Endodermal cell (in vitro differentiated cells): ENCODE measurements at regions not wholly inside any gene's neighbourhood (a gene's known extent, or its start where the extent isn't known, plus 50 kb on each side); places are given as distances from the start of the nearest gene placed in this dataset.
"Not testable (repeated sequence)": the region's sequence is repeated elsewhere in the genome, so short reads cannot be mapped to it uniquely, and the experiment has no call there.

Experiments
- DNase-seq: peaks from one replicate; pipeline ENCODE4 v3.0.0-alpha.2; 2017
- H3K27ac ChIP-seq: 2 replicates; pipeline ENCODE4 v1.5.1; 2013; ENCODE audit warnings: mild to moderate bottlenecking, low read depth, low read length, moderate library complexity
- H3K27me3 ChIP-seq: 2 replicates; pipeline ENCODE4 v1.6.1; 2013; ENCODE audit warnings: mild to moderate bottlenecking, low read length, moderate library complexity; ENCODE audit not compliant: insufficient read depth, control insufficient read depth, poor library complexity, severe bottlenecking
- H3K36me3 ChIP-seq: 2 replicates; pipeline ENCODE4 v1.7.0; 2013; ENCODE audit warnings: mild to moderate bottlenecking, low read length, moderate library complexity; ENCODE audit not compliant: control insufficient read depth, insufficient read depth
- H3K4me1 ChIP-seq: one replicate; pipeline ENCODE4 v1.7.0; 2013; ENCODE audit warnings: low read length; ENCODE audit not compliant: control insufficient read depth, insufficient read depth
- H3K4me3 ChIP-seq: 2 replicates; pipeline ENCODE4 v1.5.1; 2013; ENCODE audit warnings: mild to moderate bottlenecking, low read length, moderate library complexity
- H3K9ac ChIP-seq: 2 replicates; pipeline ENCODE4 v1.6.1; 2013; ENCODE audit warnings: mild to moderate bottlenecking, low read length, moderate library complexity; ENCODE audit not compliant: poor library complexity, severe bottlenecking; ENCODE audit errors: extremely low read depth
- H3K9me3 ChIP-seq: 2 replicates; pipeline ENCODE4 v1.6.1; 2013; ENCODE audit warnings: mild to moderate bottlenecking, low read length, moderate library complexity; ENCODE audit not compliant: control insufficient read depth
- H3K27ac Mint-ChIP-seq: 2 replicates; pipeline ENCODE4 v1.8.0; 2020; ENCODE audit warnings: mixed read lengths
- H3K27me3 Mint-ChIP-seq: 2 replicates; pipeline ENCODE4 v1.8.0; 2021; ENCODE audit warnings: mild to moderate bottlenecking, mixed read lengths; ENCODE audit not compliant: insufficient read depth
- H3K36me3 Mint-ChIP-seq: 2 replicates; pipeline ENCODE4 v1.8.0; 2020; ENCODE audit warnings: low read depth, mixed read lengths
- H3K4me1 Mint-ChIP-seq: 2 replicates; pipeline ENCODE4 v1.8.0; 2020; ENCODE audit warnings: mixed read lengths
- H3K4me3 Mint-ChIP-seq: 2 replicates; pipeline ENCODE4 v1.8.0; 2020; ENCODE audit warnings: mild to moderate bottlenecking, moderate library complexity, mixed read lengths
- H3K9me3 Mint-ChIP-seq: 2 replicates; pipeline ENCODE4 v1.8.0; 2020; ENCODE audit warnings: mild to moderate bottlenecking, mixed read lengths
- CTCF ChIP-seq: fragments of 200-600 bp; sonication (generic); conservative IDR thresholded peaks from 2 replicates; pipeline ENCODE4 v1.5.0; 2021; ENCODE audit warnings: antibody characterized with exemption, mild to moderate bottlenecking
- WGBS, 2 experiments: methylation state at CpG; one replicate each; pipeline versions ENCODE4 v1.1.5 to v1.1.7; 2013; ENCODE audit warnings: missing lambda C conversion rate in 2 of 2, mixed read lengths in 1 of 2; ENCODE audit not compliant: insufficient coverage in 1 of 2, insufficient read length in 1 of 2; 5-methylcytosine and 5-hydroxymethylcytosine counted together

- Mint-ChIP-seq H3K27ac (no peak overlapping the region), H3K36me3 (no peaks in the 10 kb centered on the region), H3K4me3 (no peak overlapping the region), H3K4me1 (peaks cover 24% of the 10 kb centered on the region), H3K9me3 (peaks cover 8% of the 10 kb centered on the region), H3K27me3 (no peaks in the 10 kb centered on the region)
- peaks cover 12% of the 10 kb centered on the region for H3K9me3 ChIP-seq
- no peaks in the 10 kb centered on the region for H3K27me3 ChIP-seq
- WGBS, 2 experiments, result 100% methylated on average over 1 of the region's 1 CpG; no CpG with 5 or more reads in 1 of the 2 experiments
- no peak overlapping the region for H3K4me3 ChIP-seq
- no peak overlapping the region for H3K27ac ChIP-seq
- H3K4me1 ChIP-seq, result peaks cover 3% of the 10 kb centered on the region
- no peak for DNase-seq
- no peak overlapping the region for H3K9ac ChIP-seq
- no peaks in the 10 kb centered on the region for H3K36me3 ChIP-seq
- TF ChIP-seq CTCF, result no peak
These were observed 141.1 kb upstream of the SETMAR start for GRCh38 chr3:4162096-4162495.

GRCh38 chr3:4163011-4163410, 140.2 kb upstream of the SETMAR start:
- H3K4me3 ChIP-seq, result no peak overlapping the region
- H3K36me3 ChIP-seq, result no peaks in the 10 kb centered on the region
- Mint-ChIP-seq H3K27ac (no peak overlapping the region), H3K27me3 (no peaks in the 10 kb centered on the region), H3K9me3 (peaks cover 12% of the 10 kb centered on the region), H3K36me3 (no peaks in the 10 kb centered on the region), H3K4me3 (no peak overlapping the region), H3K4me1 (peaks cover 24% of the 10 kb centered on the region)
- H3K9me3 ChIP-seq, result peaks cover 17% of the 10 kb centered on the region
- H3K27me3 ChIP-seq, result no peaks in the 10 kb centered on the region
- TF ChIP-seq CTCF, result no peak
- peaks cover 3% of the 10 kb centered on the region for H3K4me1 ChIP-seq
- H3K9ac ChIP-seq, result no peak overlapping the region
- no peak for DNase-seq
- WGBS, 2 experiments, result 75 to 96% methylated on average over 2 of the region's 2 CpGs
- no peak overlapping the region for H3K27ac ChIP-seq

GRCh38 chr3:4166540-4166939, 136.6 kb upstream of the SETMAR start:
- WGBS, 2 experiments, result 90 to 93% methylated on average over 5 of the region's 5 CpGs

GRCh38 chr3:4167230-4167629, 135.9 kb upstream of the SETMAR start:
- not testable (repeated sequence) for H3K27me3 ChIP-seq, H3K36me3 ChIP-seq, H3K27ac Mint-ChIP-seq, H3K36me3 Mint-ChIP-seq, H3K27ac ChIP-seq, DNase-seq, H3K4me1 ChIP-seq, H3K4me3 Mint-ChIP-seq, H3K9ac ChIP-seq, H3K4me3 ChIP-seq, H3K27me3 Mint-ChIP-seq
- peaks cover 17% of the 10 kb centered on the region for H3K9me3 ChIP-seq
- peaks cover 24% of the 10 kb centered on the region for H3K4me1 Mint-ChIP-seq
- 89 to 100% methylated on average over 1 of the region's 1 CpG for WGBS, 2 experiments
- peaks cover 12% of the 10 kb centered on the region for H3K9me3 Mint-ChIP-seq

More at GRCh38 chr3:4166540-4166939, 136.6 kb upstream of the SETMAR start:
- Mint-ChIP-seq H3K36me3 (no peaks in the 10 kb centered on the region), H3K27me3 (no peaks in the 10 kb centered on the region), H3K27ac (no peak overlapping the region), H3K9me3 (peaks cover 12% of the 10 kb centered on the region), H3K4me3 (no peak overlapping the region), H3K4me1 (peaks cover 24% of the 10 kb centered on the region)
- Histone ChIP-seq H3K4me3 (peak overlapping the region; percentile 60), H3K36me3 (no peaks in the 10 kb centered on the region), H3K9me3 (peaks cover 17% of the 10 kb centered on the region), H3K9ac (no peak overlapping the region), H3K27me3 (no peaks in the 10 kb centered on the region), H3K4me1 (peaks cover 3% of the 10 kb centered on the region), H3K27ac (no peak overlapping the region)
- no peak for TF ChIP-seq CTCF
- DNase-seq, result no peak
